Right kidney (tissue), 1 donor: ENCODE measurements at regions not wholly inside any gene's neighbourhood (a gene's known extent, or its start where the extent isn't known, plus 50 kb on each side); places are given as distances from the start of the nearest gene placed in this dataset.

Experiments used
- DNase-seq: peaks from one replicate; pipeline ENCODE4 v3.0.0-alpha.2; 2016

GRCh38 chr20:63100174-63100925, 93.6 kb upstream of the BHLHE23 start:
- no peak for DNase-seq

- no peak for DNase-seq
Measured at GRCh38 chr20:63099456-63100173, 92.9 kb upstream of the BHLHE23 start.

- no peak for DNase-seq
Measured at GRCh38 chr20:63098195-63098810, 91.5 kb upstream of the BHLHE23 start.

GRCh38 chr20:63097336-63097831, 90.6 kb upstream of the BHLHE23 start:
- DNase-seq: no peak

- no peak for DNase-seq
Measured at GRCh38 chr20:63096681-63097335, 90.0 kb upstream of the BHLHE23 start.

GRCh38 chr20:63095718-63096654, 89.2 kb upstream of the BHLHE23 start:
- no peak for DNase-seq

GRCh38 chr20:63094767-63095499, 88.2 kb upstream of the BHLHE23 start:
- DNase-seq: no peak

GRCh38 chr20:63093966-63094766, 87.4 kb upstream of the BHLHE23 start:
- no peak for DNase-seq

- no peak for DNase-seq
Measured at GRCh38 chr20:63092660-63093215, 86.0 kb upstream of the BHLHE23 start.

GRCh38 chr20:63091901-63092659, 85.3 kb upstream of the BHLHE23 start:
- no peak for DNase-seq

- no peak for DNase-seq
Measured at GRCh38 chr20:63090682-63091571, 84.2 kb upstream of the BHLHE23 start.

GRCh38 chr20:63090052-63090451, 83.3 kb upstream of the BHLHE23 start:
- no peak for DNase-seq

GRCh38 chr20:63089051-63089907, 82.5 kb upstream of the BHLHE23 start:
- DNase-seq: no peak

GRCh38 chr20:63087872-63088680, 81.3 kb upstream of the BHLHE23 start:
- no peak for DNase-seq

GRCh38 chr20:63087236-63087871, 80.6 kb upstream of the BHLHE23 start:
- DNase-seq: no peak
